ENCODE measurements at regions not wholly inside any gene's neighbourhood (a gene's known extent, or its start where the extent isn't known, plus 50 kb on each side); places are given as distances from the start of the nearest gene placed in this dataset.

DNA sequence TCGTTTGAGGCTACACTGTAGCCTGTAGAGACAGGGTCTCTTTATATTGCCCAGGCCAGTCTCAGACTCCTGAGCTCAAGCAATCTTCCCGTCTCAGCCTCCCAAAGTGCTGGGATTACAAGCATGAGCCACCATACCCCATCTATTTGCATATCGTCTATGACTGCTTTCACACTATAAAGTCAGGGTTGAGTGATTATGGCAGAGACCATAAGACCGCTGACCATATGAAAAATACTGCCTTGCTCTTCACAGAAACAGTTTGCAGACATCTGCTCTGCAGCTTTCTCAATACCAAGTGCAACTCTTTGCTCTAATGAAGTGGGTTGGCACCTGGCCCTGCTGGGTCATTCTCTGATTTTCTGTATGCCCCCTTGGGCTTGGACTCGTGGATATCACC is 79.5 kb upstream of the PAK5 start:
- TF ChIP-seq, protein P1, sequence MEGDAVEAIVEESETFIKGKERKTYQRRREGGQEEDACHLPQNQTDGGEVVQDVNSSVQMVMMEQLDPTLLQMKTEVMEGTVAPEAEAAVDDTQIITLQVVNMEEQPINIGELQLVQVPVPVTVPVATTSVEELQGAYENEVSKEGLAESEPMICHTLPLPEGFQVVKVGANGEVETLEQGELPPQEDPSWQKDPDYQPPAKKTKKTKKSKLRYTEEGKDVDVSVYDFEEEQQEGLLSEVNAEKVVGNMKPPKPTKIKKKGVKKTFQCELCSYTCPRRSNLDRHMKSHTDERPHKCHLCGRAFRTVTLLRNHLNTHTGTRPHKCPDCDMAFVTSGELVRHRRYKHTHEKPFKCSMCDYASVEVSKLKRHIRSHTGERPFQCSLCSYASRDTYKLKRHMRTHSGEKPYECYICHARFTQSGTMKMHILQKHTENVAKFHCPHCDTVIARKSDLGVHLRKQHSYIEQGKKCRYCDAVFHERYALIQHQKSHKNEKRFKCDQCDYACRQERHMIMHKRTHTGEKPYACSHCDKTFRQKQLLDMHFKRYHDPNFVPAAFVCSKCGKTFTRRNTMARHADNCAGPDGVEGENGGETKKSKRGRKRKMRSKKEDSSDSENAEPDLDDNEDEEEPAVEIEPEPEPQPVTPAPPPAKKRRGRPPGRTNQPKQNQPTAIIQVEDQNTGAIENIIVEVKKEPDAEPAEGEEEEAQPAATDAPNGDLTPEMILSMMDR (IDR thresholded peaks at IDR 0.05; ENCODE audit: low read depth, low read length, missing input control): no peak
- TF ChIP-seq SP1 (IDR thresholded peaks at IDR 0.05): no peak
- TF ChIP-seq, protein P2, sequence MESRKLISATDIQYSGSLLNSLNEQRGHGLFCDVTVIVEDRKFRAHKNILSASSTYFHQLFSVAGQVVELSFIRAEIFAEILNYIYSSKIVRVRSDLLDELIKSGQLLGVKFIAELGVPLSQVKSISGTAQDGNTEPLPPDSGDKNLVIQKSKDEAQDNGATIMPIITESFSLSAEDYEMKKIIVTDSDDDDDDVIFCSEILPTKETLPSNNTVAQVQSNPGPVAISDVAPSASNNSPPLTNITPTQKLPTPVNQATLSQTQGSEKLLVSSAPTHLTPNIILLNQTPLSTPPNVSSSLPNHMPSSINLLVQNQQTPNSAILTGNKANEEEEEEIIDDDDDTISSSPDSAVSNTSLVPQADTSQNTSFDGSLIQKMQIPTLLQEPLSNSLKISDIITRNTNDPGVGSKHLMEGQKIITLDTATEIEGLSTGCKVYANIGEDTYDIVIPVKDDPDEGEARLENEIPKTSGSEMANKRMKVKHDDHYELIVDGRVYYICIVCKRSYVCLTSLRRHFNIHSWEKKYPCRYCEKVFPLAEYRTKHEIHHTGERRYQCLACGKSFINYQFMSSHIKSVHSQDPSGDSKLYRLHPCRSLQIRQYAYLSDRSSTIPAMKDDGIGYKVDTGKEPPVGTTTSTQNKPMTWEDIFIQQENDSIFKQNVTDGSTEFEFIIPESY (IDR thresholded peaks at IDR 0.05): no peak
- no peak for TF ChIP-seq TAF1 (conservative IDR thresholded peaks at IDR 0.05)
- TF ChIP-seq GABPA (IDR thresholded peaks at IDR 0.05 in 1 of 2, conservative IDR thresholded peaks at IDR 0.05 in 1 of 2): no peak
- no peak for TF ChIP-seq RAD21 (IDR thresholded peaks at IDR 0.05)

Measured in liver (tissue), 3 donors.